Pancreas (tissue), 10 donors: ENCODE measurements at regions not wholly inside any gene's neighbourhood (a gene's known extent, or its start where the extent isn't known, plus 50 kb on each side); places are given as distances from the start of the nearest gene placed in this dataset.

ENCODE experiments used
- ATAC-seq, 4 donors: fragments of 200-7000 bp; cut with Tn5 transposase; one replicate each; pipeline versions ENCODE4 v1.8.0 to v1.9.1; 2020; ENCODE audit warnings: mild to moderate bottlenecking in 4 of 4, moderate library complexity in 4 of 4
- DNase-seq, 6 donors: peaks; one replicate each; pipeline ENCODE4 v3.0.0-alpha.2; 2020
- FAIRE-seq: peaks from 2 replicates; lab custom pipeline; 2012; peaks lifted over from hg19 to GRCh38; lab: Jason Lieb, UNC
- H3K27ac ChIP-seq, 4 donors: fragments of 200-600 bp; sonication (generic); 1 replicate in 3 of 4; 2 replicates in 1 of 4; pipeline versions ENCODE4 v1.5.0 to v1.8.0; 2020
- H3K27me3 ChIP-seq, 4 donors: fragments of 200-600 bp; one replicate each; pipeline ENCODE4 v1.8.0; 2021
- H3K36me3 ChIP-seq, 3 donors: fragments of 200-600 bp; sonication (generic) in 1 of 3; one replicate each; pipeline versions ENCODE4 v1.5.0 to v1.8.0; 2020 to 2021
- H3K4me1 ChIP-seq, 3 donors: fragments of 200-600 bp; one replicate each; pipeline ENCODE4 v1.8.0; 2021
- H3K4me3 ChIP-seq, 4 donors: fragments of 200-600 bp; sonication (generic) in 2 of 4; one replicate each; pipeline versions ENCODE4 v1.5.0 to v1.8.0; 2020 to 2021
- H3K9me3 ChIP-seq, 4 donors: fragments of 200-600 bp; one replicate each; pipeline ENCODE4 v1.8.0; 2021
- CTCF ChIP-seq, 4 donors: fragments of 200-600 bp; sonication (generic) in 3 of 4; IDR thresholded peaks; one replicate each; pipeline versions ENCODE4 v1.5.0 to v1.8.0; 2021; ENCODE audit warnings: antibody characterized with exemption in 4 of 4
- WGBS, 2 donors: extraction: QIAGEN DNeasy Blood & Tissue Kit; methylation state at CpG; one replicate each; pipeline ENCODE4 v1.1.7; 2013; 5-methylcytosine and 5-hydroxymethylcytosine counted together
- intact Hi-C, 3 donors: fragments of 100-400 bp; cut with DNase I; formaldehyde crosslinking; loops; one replicate each; pipeline versions ENCODE4 v1.11.1 to v1.14.2; 2022
- donor health status: healthy with polysubstance abuse.
- donor health status: DM: no; HTN: no; CAD: no; lungs with moderate emphysema.
- donor health status: DM: no; HTN: no; CAD: no.
- donor health status: control.
- donor health status: control.
- donor health status: Bipolar disorder and iron deficiency.
- donor health status: DM: yes; HTN: yes; CAD: no.
- donor health status: DM: no; HTN: no; CAD: no.
- donor health status: DM: no; HTN: no; CAD: no.
- donor health status: DM: yes; HTN: yes; CAD: no.

GRCh38 chr4:41389356-41389755 lies 132.6 kb downstream of the UCHL1 start:
- ATAC-seq (no peak), FAIRE-seq (no peak), DNase-seq (no peak)
- H3K4me1 ChIP-seq = peaks cover 0 to 4% (median 0%) of the 10 kb centered on the region in 3 donors
- H3K36me3 ChIP-seq = no peaks in the 10 kb centered on the region
- no peak overlapping the region for H3K27ac ChIP-seq
- no peak for TF ChIP-seq CTCF (IDR thresholded peaks at IDR 0.05)
- intact Hi-C loops = no loop called here
- no peaks in the 10 kb centered on the region for H3K9me3 ChIP-seq
- no peak overlapping the region for H3K4me3 ChIP-seq
- WGBS, 2 donors = 71 to 85% methylated on average over 3 of the region's 3 CpGs
- H3K27me3 ChIP-seq = no peaks in the 10 kb centered on the region

GRCh38 chr4:41390661-41391060 lies 133.9 kb downstream of the UCHL1 start:
- DNase-seq (no peak), FAIRE-seq (no peak), ATAC-seq (no peak)
- Histone ChIP-seq H3K36me3 (no peaks in the 10 kb centered on the region), H3K9me3 (no peaks in the 10 kb centered on the region), H3K4me3 (no peak overlapping the region), H3K4me1 (no peaks in the 10 kb centered on the region), H3K27ac (no peak overlapping the region), H3K27me3 (no peaks in the 10 kb centered on the region)
- intact Hi-C loops = no loop called here
- no peak for TF ChIP-seq CTCF (IDR thresholded peaks at IDR 0.05)
- 79 to 81% methylated on average over 2 of the region's 2 CpGs for WGBS, 2 donors

GRCh38 chr4:41391271-41391670 lies 134.5 kb downstream of the UCHL1 start:
- Histone ChIP-seq H3K9me3 (no peaks in the 10 kb centered on the region), H3K4me3 (no peak overlapping the region), H3K27ac (no peak overlapping the region), H3K4me1 (no peaks in the 10 kb centered on the region), H3K27me3 (no peaks in the 10 kb centered on the region), H3K36me3 (no peaks in the 10 kb centered on the region)
- FAIRE-seq (no peak), DNase-seq (no peak), ATAC-seq (no peak)
- 59 to 68% methylated on average over 2 of the region's 2 CpGs for WGBS, 2 donors
- intact Hi-C loops = no loop called here
- no peak for TF ChIP-seq CTCF (IDR thresholded peaks at IDR 0.05)

GRCh38 chr4:41394481-41394894 lies 137.8 kb downstream of the UCHL1 start:
- WGBS, 2 donors = 88 to 91% methylated on average over 2 of the region's 2 CpGs
- Histone ChIP-seq H3K4me3 (no peak overlapping the region), H3K4me1 (peaks cover 0 to 4% (median 0%) of the 10 kb centered on the region in 3 donors), H3K27ac (no peak overlapping the region), H3K9me3 (no peaks in the 10 kb centered on the region), H3K36me3 (no peaks in the 10 kb centered on the region), H3K27me3 (no peaks in the 10 kb centered on the region)
- FAIRE-seq (no peak), DNase-seq (no peak), ATAC-seq (no peak)
- intact Hi-C loops = no loop called here
- no peak for TF ChIP-seq CTCF (IDR thresholded peaks at IDR 0.05)

- Histone ChIP-seq H3K9me3 (no peaks in the 10 kb centered on the region), H3K27ac (no peak overlapping the region), H3K4me3 (no peak overlapping the region), H3K36me3 (no peaks in the 10 kb centered on the region), H3K4me1 (peaks cover 0 to 4% (median 0%) of the 10 kb centered on the region in 3 donors), H3K27me3 (no peaks in the 10 kb centered on the region)
- DNase-seq (no peak), FAIRE-seq (no peak), ATAC-seq (peak in 1 of 4 donors; percentile 60)
- TF ChIP-seq CTCF (IDR thresholded peaks at IDR 0.05) = no peak
- 67 to 77% methylated on average over 2 of the region's 2 CpGs for WGBS, 2 donors
- intact Hi-C loops = no loop called here
Measured at GRCh38 chr4:41396214-41396613, 139.5 kb downstream of the UCHL1 start.
